ENCODE measurements at regions not wholly inside any gene's neighbourhood (a gene's known extent, or its start where the extent isn't known, plus 50 kb on each side); places are given as distances from the start of the nearest gene placed in this dataset.

GRCh38 chr16:87075319-87075860 is 241.8 kb downstream of the C16orf95 start:
- H3K4me3 ChIP-seq (ENCODE audit: low read length in 3 of 3) = no peak overlapping the region
- no peak overlapping the region for H3K27ac ChIP-seq (ENCODE audit: low read depth in 2 of 2, low read length in 2 of 2)
- peaks cover 0 to 8% (median 3%) of the 10 kb centered on the region in 3 donors for H3K9me3 ChIP-seq (ENCODE audit: control insufficient read depth in 2 of 3, insufficient read depth in 1 of 3, low read length in 3 of 3)
- FAIRE-seq (no peak), DNase-seq (no peak)
- H3K9ac ChIP-seq (ENCODE audit: low read length in 3 of 3) = no peak overlapping the region
- no peak for TF ChIP-seq CTCF (IDR thresholded peaks at IDR 0.05; ENCODE audit: borderline replicate concordance, extremely low read depth, insufficient read depth)
- no peaks in the 10 kb centered on the region for H3K27me3 ChIP-seq (ENCODE audit: control insufficient read depth, insufficient read depth, low read length)
- intact Hi-C loops (cut with DNase I) = no loop called here
- H3K36me3 ChIP-seq (ENCODE audit: control insufficient read depth in 2 of 3, insufficient read depth in 3 of 3, low read length in 3 of 3) = no peaks in the 10 kb centered on the region
- no peaks in the 10 kb centered on the region for H3K4me1 ChIP-seq (ENCODE audit: control insufficient read depth in 2 of 3, insufficient read depth in 2 of 3, low read depth in 1 of 3, low read length in 3 of 3)

GRCh38 chr16:87076331-87076949 is 240.8 kb downstream of the C16orf95 start:
- Histone ChIP-seq H3K27ac (ENCODE audit: low read depth in 2 of 2, low read length in 2 of 2) (no peak overlapping the region), H3K27me3 (ENCODE audit: control insufficient read depth, insufficient read depth, low read length) (no peaks in the 10 kb centered on the region), H3K4me1 (ENCODE audit: control insufficient read depth in 2 of 3, insufficient read depth in 2 of 3, low read depth in 1 of 3, low read length in 3 of 3) (no peaks in the 10 kb centered on the region), H3K9me3 (ENCODE audit: control insufficient read depth in 2 of 3, insufficient read depth in 1 of 3, low read length in 3 of 3) (peaks cover 0 to 19% (median 5%) of the 10 kb centered on the region in 3 donors), H3K36me3 (ENCODE audit: control insufficient read depth in 2 of 3, insufficient read depth in 3 of 3, low read length in 3 of 3) (no peaks in the 10 kb centered on the region), H3K4me3 (ENCODE audit: low read length in 3 of 3) (no peak overlapping the region), H3K9ac (ENCODE audit: low read length in 3 of 3) (no peak overlapping the region)
- no peak for TF ChIP-seq CTCF (IDR thresholded peaks at IDR 0.05; ENCODE audit: borderline replicate concordance, extremely low read depth, insufficient read depth)
- DNase-seq (no peak), FAIRE-seq (no peak)
- intact Hi-C loops (cut with DNase I) = no loop called here

DNA sequence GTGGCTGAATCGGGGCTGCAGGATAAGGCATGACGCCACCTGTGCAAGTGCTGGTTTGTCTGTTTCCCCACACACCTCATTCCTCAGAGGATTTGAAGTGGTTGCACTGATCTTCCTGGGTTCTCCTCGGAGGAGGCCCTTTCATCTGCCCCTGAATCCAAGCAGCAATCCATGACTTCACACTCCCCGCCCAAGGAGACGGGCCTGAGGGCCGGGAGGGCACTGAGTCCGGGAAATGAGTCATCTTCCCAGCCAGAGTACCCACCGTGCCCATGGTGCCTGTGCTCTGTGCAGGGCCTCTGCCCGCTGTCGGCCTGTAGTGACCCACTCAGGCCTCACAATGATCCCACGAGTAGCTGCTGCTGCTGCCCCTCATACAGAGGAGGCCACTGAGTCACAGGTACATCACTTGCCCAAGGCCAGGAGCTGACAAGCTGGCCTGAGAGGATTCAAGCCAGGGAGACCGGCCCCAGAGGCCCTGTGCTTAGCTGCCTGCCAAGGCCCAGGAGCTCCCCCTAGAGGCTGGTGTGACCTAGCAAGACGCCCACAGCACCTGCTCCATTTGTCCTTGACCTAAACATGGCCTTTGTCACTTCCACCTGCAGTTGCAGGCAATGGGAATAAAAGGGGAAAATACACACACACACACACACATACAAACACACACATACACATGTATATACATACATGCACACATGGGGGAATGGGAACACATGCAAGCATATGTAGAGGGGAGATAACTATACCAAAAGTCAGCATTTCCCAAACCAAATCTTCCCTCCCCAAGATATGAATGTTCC is 240.0 kb downstream of the C16orf95 start:
- FAIRE-seq = no peak
- no peak for DNase-seq

More for the DNA sequence above, 240.0 kb downstream of the C16orf95 start:
- peak; percentile 41 for TF ChIP-seq CTCF (IDR thresholded peaks at IDR 0.05; ENCODE audit: borderline replicate concordance, extremely low read depth, insufficient read depth)
- Histone ChIP-seq H3K27me3 (ENCODE audit: control insufficient read depth, insufficient read depth, low read length) (no peaks in the 10 kb centered on the region), H3K9ac (ENCODE audit: low read length in 3 of 3) (no peak overlapping the region), H3K9me3 (ENCODE audit: control insufficient read depth in 2 of 3, insufficient read depth in 1 of 3, low read length in 3 of 3) (peaks cover 0 to 25% (median 7%) of the 10 kb centered on the region in 3 donors), H3K4me1 (ENCODE audit: control insufficient read depth in 2 of 3, insufficient read depth in 2 of 3, low read depth in 1 of 3, low read length in 3 of 3) (no peaks in the 10 kb centered on the region), H3K36me3 (ENCODE audit: control insufficient read depth in 2 of 3, insufficient read depth in 3 of 3, low read length in 3 of 3) (no peaks in the 10 kb centered on the region), H3K4me3 (ENCODE audit: low read length in 3 of 3) (no peak overlapping the region), H3K27ac (ENCODE audit: low read depth in 2 of 2, low read length in 2 of 2) (no peak overlapping the region)
- intact Hi-C loops (cut with DNase I) = no loop called here

Data from kidney (tissue), 13 donors.